ENCODE measurements at regions not wholly inside any gene's neighbourhood (a gene's known extent, or its start where the extent isn't known, plus 50 kb on each side); places are given as distances from the start of the nearest gene placed in this dataset.
"Not testable (repeated sequence)": the region's sequence is repeated elsewhere in the genome, so short reads cannot be mapped to it uniquely, and the experiment has no call there.

DNA sequence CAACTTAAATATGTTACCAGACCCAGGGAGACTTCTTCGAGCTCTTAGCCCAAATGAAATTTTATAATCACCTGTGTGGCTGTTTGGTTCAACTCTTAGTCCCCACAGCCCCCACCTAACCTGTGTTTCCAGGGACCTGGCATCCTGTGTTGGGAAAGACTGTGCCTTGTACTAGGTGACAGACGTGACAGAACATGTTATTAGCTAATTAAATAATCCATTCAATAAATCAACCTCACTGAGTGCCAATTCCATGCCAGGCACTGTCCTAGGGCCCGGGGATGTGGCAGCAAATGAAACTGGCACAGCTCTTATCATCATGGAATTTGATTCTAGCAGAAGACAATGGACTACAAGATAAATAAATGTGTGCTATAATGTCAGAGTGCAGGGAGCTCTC, 431.9 kb downstream of the MIAT start:
- intact Hi-C loops (cut with DNase I), result no loop called here
- DNase-seq (ENCODE audit: low spot score), result no peak

DNA sequence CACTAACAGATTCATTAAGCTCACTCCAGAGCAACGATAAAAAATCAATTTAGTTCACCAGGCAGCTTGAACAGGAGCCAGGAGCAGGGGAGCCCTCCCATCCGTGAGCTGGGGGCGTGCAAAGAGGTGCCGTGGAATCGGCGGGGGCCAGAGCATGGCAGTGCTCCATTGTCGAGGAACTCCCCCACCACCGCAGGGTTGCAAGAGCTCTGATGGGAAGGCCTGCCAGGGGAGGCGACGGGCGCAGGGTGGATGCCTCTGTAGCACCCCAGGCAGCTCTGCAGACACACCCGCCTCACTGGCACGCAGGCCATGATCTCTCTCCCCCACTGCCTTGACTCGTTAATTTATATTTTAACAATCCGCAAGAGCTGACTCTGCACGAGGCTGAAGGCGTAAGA, 433.2 kb downstream of the MIAT start:
- intact Hi-C loops (cut with DNase I), result no loop called here
- DNase-seq (ENCODE audit: low spot score), result no peak

- intact Hi-C loops (cut with DNase I), result no loop called here
- DNase-seq (ENCODE audit: low spot score), result no peak
These were observed 436.0 kb downstream of the MIAT start for GRCh38 chr22:27093422-27093821.

- intact Hi-C loops (cut with DNase I), result no loop called here
- DNase-seq (ENCODE audit: low spot score), result no peak
These were observed 437.4 kb downstream of the MIAT start for GRCh38 chr22:27094633-27095308.

DNA sequence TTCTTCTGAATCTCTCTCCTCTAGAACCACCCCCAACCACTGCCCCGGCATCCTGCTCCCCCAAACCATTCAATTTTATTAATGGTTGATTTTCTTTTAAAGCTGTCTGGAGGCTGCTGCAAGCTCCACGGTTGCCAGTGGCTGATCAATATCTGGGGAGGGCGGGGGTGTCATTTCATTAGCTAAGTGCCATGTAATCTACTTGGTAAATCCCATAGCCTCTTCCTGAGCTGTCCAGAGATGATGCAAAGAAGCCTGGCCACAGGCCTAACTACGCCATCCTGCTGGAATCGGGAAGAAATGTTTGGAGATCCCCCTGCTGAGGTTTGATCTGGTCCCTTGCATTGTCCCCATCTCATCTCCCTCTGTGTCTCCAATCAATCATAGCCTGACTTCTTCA, 440.1 kb downstream of the MIAT start:
- DNase-seq (ENCODE audit: low spot score), result no peak
- intact Hi-C loops (cut with DNase I), result no loop called here

- DNase-seq (ENCODE audit: low spot score), result no peak
- intact Hi-C loops (cut with DNase I), result no loop called here
These were observed 440.5 kb downstream of the MIAT start for GRCh38 chr22:27097933-27098332.

DNA sequence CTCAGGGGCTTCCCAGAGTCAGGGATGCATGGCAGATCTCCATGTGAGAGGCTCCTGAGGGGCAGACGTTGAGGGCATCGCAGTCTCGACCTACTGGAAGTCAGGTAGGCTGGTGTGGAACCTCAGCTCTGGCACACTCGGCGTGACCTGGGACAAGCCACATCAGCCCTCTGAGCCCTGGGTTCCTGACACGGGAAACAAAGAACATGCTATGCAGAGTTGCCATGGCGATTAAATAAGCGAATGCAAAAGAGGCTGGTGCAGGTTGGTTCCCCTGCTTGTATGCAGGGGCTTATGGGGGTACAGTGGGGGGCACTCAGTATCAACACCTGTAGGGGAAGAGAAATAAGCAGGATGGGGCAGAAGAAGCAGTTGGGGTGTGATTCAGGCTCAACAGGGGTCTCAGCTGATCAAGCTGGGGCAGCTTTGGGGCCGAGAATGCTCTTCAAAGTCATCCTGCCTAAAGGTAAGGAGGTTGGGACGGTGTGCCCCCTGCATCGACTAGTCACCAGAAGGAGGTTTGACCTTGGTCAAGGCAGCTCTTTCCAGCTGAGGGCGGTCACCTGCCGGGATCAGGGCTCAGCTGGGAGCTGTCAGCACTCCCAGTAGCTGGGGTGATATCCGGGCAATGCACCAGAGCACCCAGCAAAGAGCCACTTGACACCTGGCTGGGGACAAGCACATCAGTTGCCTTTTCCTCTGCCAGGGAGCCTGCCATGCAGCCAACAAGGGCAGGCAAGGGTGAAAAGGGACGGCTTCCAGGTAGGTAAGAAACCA, 442.7 kb downstream of the MIAT start:
- intact Hi-C loops (cut with DNase I), result loop anchor here in 1 of 2 donors (10.0 kb wide), 2 partner anchors 205 to 695 kb away; no protein-coding TSS in a partner anchor
- DNase-seq (ENCODE audit: low spot score), result no peak

DNA sequence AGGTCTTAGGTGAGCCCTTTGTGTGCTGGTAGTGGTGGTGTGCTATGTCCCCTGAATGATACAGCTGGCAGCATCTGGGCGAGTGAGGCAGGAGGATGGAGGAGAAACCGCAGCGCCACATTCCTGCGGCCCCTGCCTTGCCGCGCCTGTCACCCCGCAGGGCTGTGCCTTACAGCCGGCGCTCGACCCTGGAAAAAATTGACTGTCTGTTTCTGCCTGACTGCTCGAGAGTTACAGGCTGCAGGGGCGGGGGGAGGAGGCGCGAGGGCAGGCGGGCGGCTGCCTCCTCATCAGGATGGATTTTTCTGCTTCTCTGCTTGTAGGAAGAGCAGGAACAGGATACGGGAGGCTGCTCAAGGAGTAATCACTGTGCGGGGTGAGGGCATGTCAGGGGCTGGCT, 443.4 kb downstream of the MIAT start:
- intact Hi-C loops (cut with DNase I), result loop anchor here in 1 of 2 donors (10.0 kb wide), 2 partner anchors 206 to 694 kb away; no protein-coding TSS in a partner anchor
- DNase-seq (ENCODE audit: low spot score), result no peak

DNA sequence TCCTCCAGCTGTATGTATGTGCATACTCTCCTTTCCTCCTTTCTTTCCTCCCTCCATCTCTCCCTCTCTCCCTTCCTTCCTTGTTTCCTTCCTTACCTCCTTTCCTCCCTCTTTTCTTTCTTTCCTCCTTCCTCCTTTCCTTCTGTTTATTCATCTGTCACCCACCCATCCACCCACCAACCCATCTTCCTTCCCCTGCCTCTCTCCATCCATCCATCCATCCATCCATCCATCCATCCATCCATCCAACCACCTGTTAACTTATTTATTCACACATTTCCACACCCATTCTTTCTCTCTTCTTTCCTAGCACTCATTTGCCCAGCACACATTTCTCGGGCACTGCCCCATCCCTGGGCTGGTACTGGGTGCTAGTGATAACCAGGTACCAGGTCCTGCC, 443.9 kb downstream of the MIAT start:
- intact Hi-C loops (cut with DNase I), result loop anchor here in 1 of 2 donors (10.0 kb wide), 2 partner anchors 206 to 694 kb away; no protein-coding TSS in a partner anchor
- no peak for DNase-seq (ENCODE audit: low spot score)

- DNase-seq (ENCODE audit: low spot score), result no peak
- intact Hi-C loops (cut with DNase I), result loop anchor here in 1 of 2 donors (10.0 kb wide), 2 partner anchors 210 to 690 kb away; no protein-coding TSS in a partner anchor
These were observed 447.1 kb downstream of the MIAT start for GRCh38 chr22:27104449-27104848.

DNA sequence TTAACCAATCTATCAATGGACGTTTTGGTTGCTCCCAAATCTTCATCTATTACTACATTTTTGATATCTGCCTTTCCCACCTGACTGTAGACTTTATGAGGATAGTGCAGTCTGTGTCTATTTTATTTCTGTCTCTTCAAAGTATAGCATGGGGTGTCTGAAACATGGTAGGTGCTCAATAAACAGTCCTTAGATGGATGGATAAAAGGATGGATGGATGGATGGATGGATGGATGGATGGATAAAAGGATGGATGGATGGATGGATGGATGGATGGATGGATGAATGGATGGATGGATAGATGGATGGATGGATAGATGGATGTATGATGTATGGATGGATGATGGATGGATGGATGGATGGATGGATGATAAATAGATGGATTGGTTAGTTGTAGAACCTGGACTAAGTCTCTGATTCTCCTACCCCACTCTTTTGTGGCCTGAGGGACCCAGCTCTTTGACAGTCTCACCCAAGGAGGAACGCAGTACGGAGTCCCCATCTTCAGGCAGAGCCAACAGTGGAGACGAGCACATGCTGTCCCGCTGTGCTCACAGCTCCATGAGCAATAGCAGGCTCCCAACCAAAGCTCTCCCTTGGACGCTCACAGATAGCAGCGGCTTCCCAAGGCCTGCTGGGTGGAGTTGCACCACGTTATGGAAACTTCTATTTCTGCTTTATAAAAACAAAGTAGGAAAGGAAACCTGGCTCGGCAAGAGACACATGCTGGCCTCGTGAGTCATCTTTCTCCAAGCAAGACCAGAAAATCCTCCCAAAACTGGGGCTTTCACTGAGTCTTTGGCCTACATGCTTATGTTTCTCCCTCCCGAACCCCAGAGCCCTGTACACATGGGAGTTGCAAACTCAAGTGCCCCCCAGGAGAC, 448.0 kb downstream of the MIAT start:
- intact Hi-C loops (cut with DNase I), result loop anchor here in 1 of 2 donors (10.0 kb wide), 2 partner anchors 211 to 689 kb away; no protein-coding TSS in a partner anchor
- peak; percentile 94 for DNase-seq (ENCODE audit: low spot score)

DNA sequence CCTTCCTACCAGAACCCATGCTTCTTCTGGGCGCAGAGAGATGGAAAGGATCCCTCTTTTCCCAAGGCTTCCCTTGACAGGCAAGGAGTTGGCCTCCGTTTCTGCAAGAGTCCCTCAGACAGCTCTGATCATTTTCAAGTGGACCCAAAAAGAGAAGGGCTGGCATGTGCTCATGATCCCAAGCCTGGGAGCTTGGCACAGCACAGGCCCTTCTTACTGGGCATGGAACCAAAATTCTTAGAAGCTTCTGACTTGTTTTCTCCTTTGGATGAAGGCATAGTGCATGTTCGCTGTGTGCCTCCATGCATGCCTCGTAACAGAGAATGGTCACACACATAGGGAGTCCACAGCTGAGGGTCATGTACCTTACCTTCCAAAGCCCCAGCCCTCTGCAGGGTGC, 449.6 kb downstream of the MIAT start:
- no peak for DNase-seq (ENCODE audit: low spot score)
- intact Hi-C loops (cut with DNase I), result loop anchor here in 1 of 2 donors (10.0 kb wide), 2 partner anchors 212 to 688 kb away; no protein-coding TSS in a partner anchor

DNA sequence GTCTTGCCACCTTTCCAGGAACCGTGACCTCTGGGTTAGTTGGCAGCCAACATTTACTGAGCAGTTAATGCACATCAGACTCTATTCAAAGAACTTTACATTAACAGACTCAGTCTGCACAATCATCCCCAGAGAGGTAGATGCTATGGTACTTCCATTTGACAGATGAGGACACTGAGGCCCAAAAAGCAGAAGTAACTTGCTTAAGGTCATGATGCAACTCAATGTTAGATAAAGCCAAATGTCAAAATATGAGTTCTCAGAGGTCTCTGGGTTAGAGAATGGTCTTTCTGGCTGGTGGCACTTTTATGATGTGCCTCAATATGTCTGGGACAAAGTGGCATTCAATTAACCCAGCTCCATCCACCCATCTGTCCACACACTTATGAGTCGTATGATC, 450.0 kb downstream of the MIAT start:
- intact Hi-C loops (cut with DNase I), result loop anchor here in 1 of 2 donors (10.0 kb wide), 2 partner anchors 213 to 687 kb away; no protein-coding TSS in a partner anchor
- DNase-seq (ENCODE audit: low spot score), result no peak

- intact Hi-C loops (cut with DNase I), result loop anchor here in 1 of 2 donors (10.0 kb wide), 2 partner anchors 213 to 687 kb away; no protein-coding TSS in a partner anchor
- peak; percentile 94 for DNase-seq (ENCODE audit: low spot score)
These were observed 450.4 kb downstream of the MIAT start for GRCh38 chr22:27107824-27108223.

DNA sequence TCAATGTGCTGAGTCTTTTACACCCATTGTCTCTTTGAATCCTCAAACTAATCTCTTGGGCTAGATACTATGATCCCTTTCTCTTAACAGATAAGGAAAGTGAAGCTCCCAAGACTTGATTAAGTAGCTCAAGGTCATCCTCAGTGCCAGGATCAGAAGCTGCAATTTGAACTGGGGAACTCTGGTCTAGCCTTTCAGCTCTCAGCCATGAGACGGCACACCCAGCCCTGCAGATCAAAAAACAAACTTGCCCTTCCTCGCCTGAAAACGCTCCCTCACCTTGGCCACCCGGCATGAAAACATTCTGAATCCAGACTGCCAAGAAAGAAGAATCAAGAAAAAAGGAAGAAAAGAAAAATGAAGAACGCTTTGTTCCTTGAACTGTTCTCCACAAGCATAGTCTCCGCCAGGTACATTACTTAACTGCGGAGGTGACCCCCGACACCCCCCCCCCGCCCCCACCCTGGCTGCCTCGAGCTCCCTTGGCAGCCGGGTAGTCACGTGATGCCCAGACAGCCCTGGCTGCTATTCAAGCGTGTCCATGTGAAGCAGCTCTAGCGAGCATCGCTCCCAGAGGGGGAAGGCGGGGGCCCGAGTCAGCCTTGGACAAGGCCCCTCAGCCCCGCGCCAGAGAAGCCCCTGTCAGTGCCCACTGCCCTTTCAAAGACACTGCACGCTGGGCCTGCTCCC, 451.2 kb downstream of the MIAT start:
- intact Hi-C loops (cut with DNase I), result loop anchor here in 1 of 2 donors (10.0 kb wide), 2 partner anchors 214 to 686 kb away; no protein-coding TSS in a partner anchor
- peak; percentile 90 for DNase-seq (ENCODE audit: low spot score)

- DNase-seq (ENCODE audit: low spot score), result not testable (repeated sequence)
- intact Hi-C loops (cut with DNase I), result loop anchor here in 1 of 2 donors (10.0 kb wide), 2 partner anchors 215 to 685 kb away; no protein-coding TSS in a partner anchor
These were observed 452.0 kb downstream of the MIAT start for GRCh38 chr22:27109406-27109805.

DNA sequence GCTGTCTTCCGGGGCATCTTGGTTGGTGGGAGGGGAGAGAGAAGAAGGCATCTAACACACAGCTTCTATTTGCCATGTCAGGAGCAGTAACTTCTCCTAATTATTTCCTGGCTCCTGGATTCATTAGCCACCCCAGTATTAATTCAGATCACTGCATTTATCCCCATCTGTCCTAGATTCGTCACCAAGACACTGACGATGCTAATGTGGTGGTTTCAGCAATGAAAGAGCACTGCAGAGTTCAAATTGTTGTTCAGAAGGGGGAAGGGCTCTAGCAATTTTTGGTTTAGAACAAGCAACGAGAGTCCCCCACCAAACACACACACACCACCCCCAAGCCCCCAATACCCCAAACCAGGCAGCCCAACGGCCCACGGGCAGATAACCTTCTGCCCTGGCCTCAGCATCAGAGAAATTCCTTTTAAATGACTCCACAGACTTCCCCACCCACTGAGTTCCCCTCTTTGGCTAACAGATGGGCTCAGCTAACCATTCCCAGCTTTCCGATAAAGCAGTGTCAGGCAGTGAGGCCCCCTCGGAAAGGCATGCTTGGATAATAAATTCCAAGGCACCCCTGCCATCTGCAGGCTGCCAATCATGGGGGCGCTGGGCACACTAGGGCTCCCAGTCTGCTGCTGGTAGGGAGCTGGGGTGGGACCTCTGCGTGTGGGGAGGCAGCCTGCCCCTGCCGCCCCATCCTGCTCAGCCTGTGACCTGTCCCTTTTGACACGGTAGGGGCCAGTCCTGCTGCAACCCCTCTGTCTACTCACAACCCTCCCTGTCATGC, 453.5 kb downstream of the MIAT start:
- intact Hi-C loops (cut with DNase I), result no loop called here
- no peak for DNase-seq (ENCODE audit: low spot score)
